GM18858 (cell line): ENCODE measurements at regions not wholly inside any gene's neighbourhood (a gene's known extent, or its start where the extent isn't known, plus 50 kb on each side); places are given as distances from the start of the nearest gene placed in this dataset.
A peak's percentile ranks its signal among the peaks of the same experiment; 100 is the strongest.

Source experiments
- ATAC-seq: cut with Tn5 transposase; IDR thresholded peaks from one replicate; pipeline ENCODE4 v1.9.1; 2021; ENCODE audit not compliant: unreplicated experiment

GRCh38 chr6:138607478-138608433 is 108.5 kb upstream of the NHSL1 start:
- ATAC-seq = no peak

- no peak for ATAC-seq
Measured at GRCh38 chr6:138608896-138609295, 109.6 kb upstream of the NHSL1 start.

GRCh38 chr6:138609801-138610430 is 110.6 kb upstream of the NHSL1 start:
- ATAC-seq = no peak

DNA sequence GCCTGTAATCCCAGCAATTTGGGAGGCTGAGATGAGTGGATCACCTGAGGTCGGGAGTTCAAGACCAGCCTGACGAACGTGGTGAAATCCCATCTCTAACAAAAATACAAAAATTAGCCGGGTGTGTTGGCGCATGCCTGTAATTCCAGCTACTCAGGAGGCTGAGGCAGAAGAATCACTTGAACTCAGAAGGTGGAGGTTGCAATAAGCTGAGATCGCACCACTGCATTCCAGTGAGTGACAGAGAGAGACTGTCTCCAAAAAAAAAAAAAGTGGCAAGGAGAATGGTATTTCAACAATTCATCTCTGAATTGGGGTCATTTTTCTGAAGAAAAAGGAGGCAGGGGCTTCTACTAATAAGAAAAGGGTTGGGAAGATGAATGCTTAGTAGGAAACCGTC is 111.5 kb upstream of the NHSL1 start:
- no peak for ATAC-seq

- ATAC-seq = no peak
Measured at GRCh38 chr6:138614151-138614550, 114.9 kb upstream of the NHSL1 start.

GRCh38 chr6:138618168-138618567 is 118.9 kb upstream of the NHSL1 start:
- no peak for ATAC-seq

GRCh38 chr6:138620630-138621029 is 121.3 kb upstream of the NHSL1 start:
- no peak for ATAC-seq

- no peak for ATAC-seq
Measured at GRCh38 chr6:138622967-138623366, 123.7 kb upstream of the NHSL1 start.

GRCh38 chr6:138631566-138631965 is 132.3 kb upstream of the NHSL1 start:
- no peak for ATAC-seq

DNA sequence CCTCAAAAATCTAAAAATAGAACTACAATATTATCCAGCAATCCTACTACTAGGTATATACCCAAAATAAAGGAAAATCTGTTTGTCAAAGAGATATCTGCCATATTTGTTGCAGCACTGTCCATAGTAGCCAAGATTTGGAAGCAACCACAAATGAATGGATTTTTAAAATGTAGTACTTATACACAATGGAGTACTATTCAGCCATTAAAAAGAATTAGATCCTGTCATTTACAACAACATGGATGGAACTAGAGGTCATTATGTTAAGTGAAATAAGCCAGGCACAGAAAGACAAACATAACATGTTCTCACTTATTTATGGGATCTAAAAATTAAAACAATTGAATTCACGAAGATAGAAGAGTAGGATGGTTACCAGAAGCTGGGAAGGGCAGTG is 135.7 kb upstream of the CCDC28A start:
- no peak for ATAC-seq

GRCh38 chr6:138638604-138639003 is 135.0 kb upstream of the CCDC28A start:
- ATAC-seq = no peak

GRCh38 chr6:138640028-138640427 is 133.5 kb upstream of the CCDC28A start:
- ATAC-seq = no peak

- no peak for ATAC-seq
Measured at GRCh38 chr6:138643210-138643609, 130.4 kb upstream of the CCDC28A start.

- no peak for ATAC-seq
Measured at GRCh38 chr6:138645976-138646640, 127.5 kb upstream of the CCDC28A start.

DNA sequence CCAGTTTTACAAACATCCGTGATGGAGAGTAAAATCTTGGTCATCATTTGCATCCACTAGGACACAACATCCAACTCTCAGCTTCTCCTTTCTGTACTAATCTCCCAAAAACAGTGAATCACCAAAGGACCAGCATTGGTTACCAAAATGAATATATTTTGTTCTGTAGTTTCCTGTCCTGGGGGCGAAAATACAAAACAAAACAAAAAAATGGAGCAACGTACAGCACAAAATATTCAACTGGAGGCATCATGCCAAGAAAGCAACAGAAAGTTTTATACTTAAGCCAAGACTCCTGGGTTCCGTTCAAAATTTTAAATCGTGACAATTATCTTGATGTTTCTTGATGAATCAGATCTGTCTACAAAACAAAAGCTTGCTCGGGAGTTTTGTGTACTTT is 126.6 kb upstream of the CCDC28A start:
- no peak for ATAC-seq

GRCh38 chr6:138648127-138648526 is 125.4 kb upstream of the CCDC28A start:
- ATAC-seq = no peak

- ATAC-seq = no peak
Measured at GRCh38 chr6:138651491-138651890, 122.1 kb upstream of the CCDC28A start.

DNA sequence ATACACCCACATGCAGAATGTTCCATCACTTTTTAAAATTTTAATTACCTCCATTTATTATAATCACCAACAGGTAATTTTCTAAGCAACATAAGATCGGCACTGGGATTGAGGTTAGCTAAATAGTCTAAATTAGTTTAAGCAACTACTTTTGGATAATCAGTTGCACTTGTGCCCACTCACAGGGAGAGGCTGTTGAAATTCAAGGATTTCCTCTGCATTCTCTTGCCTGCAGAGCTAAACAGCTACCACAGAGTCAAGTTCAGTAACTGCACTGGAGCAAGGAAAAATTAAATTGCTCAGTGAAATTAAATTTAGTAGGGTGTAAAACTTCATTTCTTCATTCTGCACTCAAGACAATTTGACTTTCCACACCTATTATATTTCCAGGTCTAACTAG is 120.7 kb upstream of the CCDC28A start:
- no peak for ATAC-seq

DNA sequence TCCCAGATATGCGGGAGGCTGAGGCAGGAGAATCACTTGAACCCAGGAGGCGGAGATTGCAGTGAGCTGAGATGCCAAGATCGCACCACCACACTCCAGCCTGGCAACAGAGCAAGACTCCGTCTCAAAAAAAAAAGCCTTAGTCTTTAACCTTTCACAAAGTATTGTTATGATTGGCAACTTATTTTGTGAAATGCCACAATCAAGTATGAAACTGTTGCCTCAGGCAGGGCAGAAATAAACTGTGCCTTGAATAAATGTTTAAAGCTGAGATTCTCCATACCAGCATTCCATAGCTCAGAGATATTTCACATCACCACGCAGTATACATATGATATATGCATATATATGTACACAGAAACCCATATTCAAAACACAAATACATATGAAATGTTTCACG is 120.1 kb upstream of the CCDC28A start:
- ATAC-seq = no peak

GRCh38 chr6:138654715-138655634 is 118.6 kb upstream of the CCDC28A start:
- ATAC-seq = peak; percentile 100

DNA sequence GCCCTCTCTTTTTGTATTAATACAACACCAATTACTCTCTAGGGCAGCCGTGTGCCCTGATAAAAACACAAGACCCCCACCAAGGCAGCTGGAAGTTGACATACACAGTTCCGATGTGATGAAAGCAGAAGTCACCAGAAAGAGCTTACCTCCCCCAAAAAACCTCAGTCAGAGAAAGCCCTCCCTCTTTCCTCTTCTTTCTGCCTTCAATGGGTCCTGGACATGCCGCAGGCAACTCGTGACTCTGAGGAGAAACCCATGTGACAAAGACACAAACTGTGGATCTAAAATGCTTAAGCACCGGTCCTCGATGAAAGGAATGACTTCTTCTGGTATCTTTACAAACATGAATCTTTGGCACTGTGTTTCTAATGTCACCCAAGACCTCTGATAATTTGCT is 117.7 kb upstream of the CCDC28A start:
- no peak for ATAC-seq
